ENCODE measurements at regions not wholly inside any gene's neighbourhood (a gene's known extent, or its start where the extent isn't known, plus 50 kb on each side); places are given as distances from the start of the nearest gene placed in this dataset.
"Not testable (repeated sequence)": the region's sequence is repeated elsewhere in the genome, so short reads cannot be mapped to it uniquely, and the experiment has no call there.

DNA sequence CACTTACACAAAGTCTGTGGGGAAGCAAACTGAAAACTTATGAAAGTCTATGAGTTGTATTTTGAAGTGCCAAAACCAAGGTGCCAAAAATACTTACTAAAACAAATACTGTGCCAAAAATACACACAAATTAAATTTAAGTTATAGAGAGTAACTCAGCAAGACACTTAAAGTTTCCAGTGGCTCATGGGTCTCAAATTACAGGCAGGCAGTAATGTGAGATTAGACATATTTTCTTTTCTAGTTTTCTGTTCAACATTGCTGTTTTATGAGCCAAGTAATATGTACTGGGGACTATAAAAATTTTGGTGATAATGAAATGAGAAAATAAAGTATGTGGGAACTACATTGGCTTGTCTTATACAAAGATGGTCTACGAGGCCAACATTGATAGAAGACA is 172.2 kb upstream of the SNX2 start:
- DNase-seq = no peak

DNA sequence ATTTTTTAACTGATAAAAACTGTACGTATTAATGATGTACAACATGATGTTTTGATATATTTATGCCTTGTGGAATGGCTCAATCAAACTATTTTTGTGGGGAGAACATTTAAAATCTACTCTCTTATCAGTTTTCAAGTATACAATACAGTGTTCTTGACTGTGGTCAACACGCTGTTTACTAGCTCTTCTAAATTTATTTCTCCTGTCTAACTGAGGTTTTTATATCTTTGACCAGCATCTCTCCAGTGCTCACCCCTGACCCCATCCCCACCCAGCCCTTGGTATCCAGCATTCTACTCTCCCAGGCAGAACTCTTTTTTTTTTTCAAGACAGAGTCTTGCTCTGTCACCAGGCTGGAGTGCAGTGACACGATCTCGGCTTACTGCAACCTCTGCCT is 169.6 kb upstream of the SNX2 start:
- no peak for DNase-seq

DNA sequence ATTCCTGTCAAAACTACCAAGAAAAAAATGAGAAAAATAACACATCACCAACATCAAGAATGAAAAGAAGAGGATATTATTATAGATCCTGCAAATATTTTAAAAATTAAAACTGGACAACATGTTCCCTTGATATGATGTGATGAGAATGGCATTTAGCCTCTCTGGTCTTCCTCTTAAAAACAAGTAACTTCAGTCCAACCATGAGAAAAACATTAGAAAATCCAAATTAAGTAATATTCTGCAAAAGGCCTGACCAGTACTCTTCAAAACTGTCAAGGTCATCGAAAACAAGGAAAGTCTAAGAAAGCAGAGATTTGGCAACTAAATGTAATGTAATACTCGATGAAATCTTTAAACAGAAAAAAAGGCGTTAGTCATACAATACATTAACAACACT is 167.1 kb upstream of the SNX2 start:
- no peak for DNase-seq

DNA sequence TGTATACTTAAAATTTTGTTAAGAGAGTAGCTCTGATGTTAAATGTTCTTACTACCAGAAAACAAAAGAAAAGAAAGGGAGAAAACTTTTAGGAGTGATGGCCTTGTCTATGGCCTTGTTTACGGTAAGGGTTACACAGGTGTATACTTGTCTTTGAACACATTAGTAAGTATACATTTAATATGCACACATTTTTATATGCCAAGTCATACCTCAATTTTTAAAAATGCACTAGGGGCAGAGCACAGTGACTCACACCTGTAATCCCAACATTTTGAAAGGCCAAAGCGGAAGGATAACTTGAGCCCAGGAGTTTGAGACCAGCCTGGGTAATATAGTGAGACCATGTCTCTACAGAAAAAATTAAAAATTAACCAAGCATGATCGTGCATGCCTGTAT is 166.7 kb upstream of the SNX2 start:
- no peak for DNase-seq

DNA sequence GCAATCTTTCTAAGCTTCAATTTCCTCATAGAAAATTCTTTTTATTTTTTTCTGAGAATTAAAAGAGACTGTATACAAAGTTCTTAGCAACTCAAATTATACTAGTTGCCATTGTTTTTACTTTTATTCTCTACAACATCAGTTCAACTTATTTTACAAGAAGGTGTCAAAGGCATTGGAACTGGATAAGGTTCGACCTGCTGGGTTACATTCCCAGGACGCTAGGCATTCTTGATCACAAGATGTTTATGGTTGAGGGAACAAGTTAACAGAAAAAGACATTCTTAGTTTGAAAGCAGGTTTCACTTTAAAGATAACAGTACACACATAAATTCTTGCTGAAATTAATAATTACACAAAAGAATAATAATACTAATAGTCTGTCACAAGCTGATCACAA is 163.5 kb upstream of the SNX2 start:
- DNase-seq = no peak

DNA sequence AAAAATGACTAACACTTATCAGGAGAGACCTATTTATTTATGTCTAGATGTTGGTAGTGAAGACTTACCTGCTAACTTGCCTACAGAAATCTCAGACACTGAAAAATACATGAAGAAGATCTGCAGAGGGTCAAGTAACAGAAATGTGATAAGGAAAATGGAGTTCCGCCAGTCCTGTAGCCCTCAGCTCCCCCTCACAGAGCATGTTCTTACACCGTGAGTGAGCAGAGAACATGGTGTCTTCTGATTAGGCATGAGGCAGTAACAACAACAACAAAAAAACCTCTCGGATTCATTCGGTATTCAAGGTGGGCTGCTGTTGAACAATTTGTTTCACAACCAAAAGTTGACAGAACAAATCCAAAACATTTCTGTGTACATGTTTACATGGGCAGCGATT is 162.0 kb upstream of the SNX2 start:
- no peak for DNase-seq

DNA sequence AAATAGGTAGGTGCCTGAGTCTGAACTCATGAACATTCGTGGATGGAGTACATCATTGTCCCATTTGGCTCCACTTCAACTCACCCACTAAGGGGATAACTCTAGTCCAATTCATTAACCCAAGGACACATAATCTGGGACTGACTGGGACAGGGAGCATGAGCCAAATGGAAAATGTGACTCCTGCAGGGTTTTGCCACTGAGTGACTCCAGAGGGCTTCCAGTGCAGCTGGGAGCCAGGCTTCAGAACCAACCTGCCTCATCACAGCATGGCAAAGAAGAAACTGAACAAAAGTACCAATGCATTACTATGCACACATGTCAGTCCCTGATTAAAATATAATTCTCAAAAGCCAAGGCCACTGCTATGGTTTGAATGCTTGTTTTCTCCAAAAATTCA is 159.7 kb upstream of the SNX2 start:
- DNase-seq = no peak

DNA sequence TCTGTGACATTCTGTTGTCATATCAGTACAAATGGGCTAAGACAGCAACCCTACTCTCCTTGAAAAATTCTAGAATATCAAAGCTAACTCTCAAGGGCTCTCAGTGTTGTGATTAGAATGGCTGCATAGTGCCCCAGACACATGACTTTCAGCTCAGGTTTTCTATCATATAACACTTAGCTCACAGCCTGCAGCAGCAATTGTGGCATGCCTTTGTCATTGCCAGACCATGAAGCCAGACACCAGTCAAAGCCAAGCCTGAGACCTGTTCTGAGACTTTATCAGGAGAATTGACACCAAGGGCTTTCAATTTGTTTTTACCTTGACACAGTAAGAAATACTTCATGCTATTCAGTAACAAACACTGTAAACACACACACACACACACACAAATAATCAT is 159.0 kb upstream of the SNX2 start:
- no peak for DNase-seq

DNA sequence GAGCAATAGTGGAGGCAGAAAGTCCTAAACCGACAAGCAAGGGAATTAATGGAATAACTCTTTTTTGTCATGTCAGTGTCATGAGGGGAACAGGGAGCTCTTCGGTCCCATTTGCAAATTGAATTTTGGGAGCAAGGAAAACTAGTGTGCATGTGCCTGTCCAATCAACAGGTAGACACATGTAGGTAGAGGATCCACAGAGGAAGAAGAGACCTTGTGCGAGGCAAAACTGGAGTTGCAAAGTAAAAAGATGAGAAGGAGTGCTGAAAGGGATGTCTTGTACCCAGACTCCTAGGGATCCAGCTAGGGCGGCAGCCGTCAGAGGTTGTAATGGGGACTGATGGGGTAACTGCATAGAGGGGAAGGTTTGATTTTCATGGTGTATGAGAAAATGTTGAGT is 156.8 kb upstream of the SNX2 start:
- not testable (repeated sequence) for DNase-seq

DNA sequence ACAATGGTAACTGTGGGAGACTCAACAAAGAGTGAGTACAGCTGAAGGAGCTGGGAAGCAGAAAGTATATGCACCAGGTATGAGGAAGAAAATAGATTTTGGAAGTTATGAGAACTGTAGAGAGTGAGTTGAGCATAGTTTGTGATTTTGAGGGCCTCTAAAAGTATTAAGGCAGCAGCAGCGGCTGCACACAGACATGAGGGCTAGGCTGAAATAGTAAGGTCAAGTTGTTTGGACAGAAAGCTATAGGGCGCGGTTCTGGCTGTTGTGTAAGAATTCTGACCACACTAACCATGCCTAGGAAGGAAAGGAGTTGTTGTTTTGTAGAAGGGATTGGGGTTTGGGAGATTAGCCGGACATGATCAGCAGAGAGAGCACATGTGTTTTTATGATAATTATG is 154.1 kb upstream of the SNX2 start:
- not testable (repeated sequence) for DNase-seq

DNA sequence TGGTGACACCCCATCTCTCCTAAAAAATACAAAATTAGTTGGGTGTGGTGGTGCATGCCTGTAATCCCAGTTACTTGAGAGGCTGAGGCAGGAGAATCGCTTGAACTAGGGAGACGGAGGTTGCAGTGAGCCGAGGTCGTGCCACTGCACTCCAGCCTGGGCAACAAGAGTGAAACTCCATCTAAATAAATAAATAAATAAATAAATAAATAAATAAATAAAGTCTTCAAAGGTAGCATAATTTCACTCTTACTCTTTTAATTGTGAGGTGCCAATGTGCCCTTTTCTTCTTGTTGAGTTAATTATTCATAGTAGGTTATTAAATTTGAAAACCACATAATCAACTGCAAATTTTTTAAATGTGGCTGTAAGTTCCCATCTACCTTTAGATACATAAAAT is 146.2 kb upstream of the SNX2 start:
- not testable (repeated sequence) for DNase-seq

DNA sequence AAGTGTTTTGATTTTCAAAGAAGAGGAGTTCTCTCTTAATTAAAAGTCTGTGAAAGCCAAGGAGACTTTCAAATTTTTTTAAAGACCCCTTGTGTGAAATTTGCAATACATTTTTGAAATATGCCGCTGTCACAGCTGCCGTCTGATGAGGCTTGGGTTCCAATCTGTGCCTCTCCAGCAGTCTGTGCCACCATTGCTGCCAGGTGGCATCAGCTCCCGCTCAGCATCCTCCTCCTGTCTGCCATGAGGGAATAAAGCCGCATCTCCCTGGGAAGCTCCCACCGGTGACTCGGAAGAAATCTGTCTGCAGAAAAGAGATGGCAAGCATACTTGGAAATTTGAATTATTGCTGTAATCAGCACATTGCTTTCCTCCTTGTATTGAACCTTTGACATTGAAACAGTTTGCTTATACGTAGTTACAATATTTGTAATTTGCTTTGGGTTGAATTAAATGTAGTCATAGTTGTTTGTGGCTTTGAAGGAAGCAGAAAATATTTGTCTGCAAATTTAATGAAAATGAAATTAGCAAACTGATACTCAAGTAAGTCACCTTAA is 145.7 kb upstream of the SNX2 start:
- DNase-seq = no peak

DNA sequence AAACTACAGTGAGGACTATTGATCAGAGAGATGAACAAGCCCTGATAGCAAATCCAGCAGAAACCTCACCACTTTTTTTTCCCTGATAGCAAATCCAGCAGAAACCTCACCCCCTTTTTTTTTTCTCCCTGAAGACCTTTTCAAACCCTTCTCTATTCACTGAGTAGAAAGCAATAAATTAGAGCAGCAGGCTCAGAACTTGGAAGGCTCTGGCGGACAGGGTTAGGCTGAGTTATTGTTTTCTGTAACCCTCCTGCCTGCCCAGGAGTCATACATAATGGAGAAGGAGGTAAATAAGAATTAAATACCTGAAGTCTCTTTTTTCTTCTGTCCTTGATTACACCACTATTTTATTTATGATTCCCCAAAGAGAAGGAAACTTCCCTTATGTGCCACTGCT is 136.3 kb upstream of the SNX2 start:
- no peak for DNase-seq

DNA sequence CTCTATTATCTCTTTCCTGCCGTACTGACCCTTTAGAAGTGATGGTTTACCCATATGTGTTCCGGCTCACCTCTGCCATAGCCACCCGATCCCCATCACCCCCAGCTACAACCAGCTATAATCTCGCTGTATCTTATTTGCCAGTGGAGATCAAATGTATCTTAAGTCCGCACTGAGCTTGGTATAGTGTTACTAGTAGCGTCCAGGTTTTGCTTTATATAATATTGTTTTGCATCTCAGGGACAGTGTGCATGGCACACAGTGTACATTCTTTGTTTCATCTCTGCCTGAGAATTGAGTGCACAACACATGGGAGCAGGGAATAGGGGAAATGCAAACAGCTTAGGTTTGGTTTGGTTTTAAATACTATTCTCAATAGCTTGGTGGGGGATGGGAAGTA is 135.8 kb upstream of the SNX2 start:
- DNase-seq = no peak

DNA sequence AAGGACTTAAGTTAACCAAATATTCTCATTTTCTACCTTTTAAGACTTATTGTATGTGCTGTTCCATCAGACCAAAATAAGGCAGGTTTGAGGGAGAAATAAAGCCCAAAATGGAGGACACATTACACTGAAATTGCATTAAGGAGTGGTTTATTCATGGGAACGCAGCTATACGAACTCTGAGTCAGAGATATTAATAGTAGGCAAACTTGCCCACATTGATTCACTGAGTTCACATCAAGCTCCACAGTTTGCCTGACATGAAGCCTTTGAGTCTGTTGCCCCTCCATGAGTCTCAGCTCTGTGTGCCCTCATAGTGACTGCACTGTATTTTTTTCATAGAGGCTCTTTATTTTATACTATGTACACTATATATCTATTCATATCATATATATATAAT is 135.0 kb upstream of the SNX2 start:
- DNase-seq = no peak

DNA sequence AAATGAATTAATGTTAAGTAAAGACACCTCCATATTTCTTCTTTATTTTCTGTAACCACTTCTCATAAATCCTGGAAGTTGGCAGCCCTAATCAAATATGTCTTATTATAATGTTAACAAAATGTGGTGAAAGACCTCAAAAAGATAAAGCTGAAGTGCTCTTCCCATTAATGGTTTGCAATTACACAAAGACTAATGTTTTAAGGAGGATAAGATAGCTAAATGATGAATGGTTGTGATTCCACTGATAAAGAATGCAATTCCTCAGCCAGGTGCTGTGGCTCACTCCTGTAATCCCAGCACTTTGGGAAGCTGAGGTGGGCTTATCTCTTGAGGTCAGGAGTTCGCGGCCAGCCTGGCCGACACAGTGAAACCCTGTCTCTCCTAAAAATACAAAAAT is 125.8 kb upstream of the SNX2 start:
- no peak for DNase-seq

DNA sequence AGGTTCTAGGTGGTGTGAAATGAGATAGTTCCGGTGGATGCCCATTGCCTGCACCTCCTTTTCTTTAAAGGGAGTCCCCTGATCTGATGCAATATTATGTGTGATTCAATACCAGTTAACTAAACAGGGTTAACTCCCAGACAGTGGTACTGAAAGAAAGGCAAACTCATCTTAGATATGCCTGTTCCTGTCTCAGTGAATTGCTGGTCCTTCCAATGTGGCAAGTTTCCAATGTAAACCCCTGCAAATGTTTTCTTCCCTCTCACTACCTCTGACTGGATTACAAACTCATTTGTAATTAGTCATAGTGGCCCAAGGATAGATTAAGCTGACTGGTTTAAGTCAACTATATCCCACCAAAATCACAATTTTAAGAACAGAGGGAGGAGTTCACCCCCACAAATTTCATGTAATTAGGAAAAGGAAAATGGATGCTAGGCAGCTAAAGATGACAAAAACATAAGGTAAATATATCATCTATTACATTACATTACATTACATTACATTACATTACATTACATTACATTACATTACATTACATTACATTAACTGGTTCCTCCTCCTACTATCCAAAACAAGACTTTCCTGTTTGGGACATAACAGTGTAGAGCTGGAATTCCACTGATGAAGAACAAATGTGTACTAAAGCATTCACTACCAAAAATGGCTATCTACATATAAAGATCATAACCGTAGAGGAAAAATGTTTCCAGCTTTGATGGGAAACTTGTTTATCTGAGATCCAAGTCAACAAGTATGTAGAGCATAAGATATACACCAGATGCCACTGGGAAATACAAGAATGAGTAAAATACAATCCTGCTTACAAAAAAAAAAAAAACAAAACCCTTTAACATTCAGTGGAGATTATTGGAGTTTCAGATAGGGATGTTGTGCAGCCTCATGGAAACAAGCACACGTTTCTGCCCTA is 121.5 kb upstream of the SNX2 start:
- DNase-seq = no peak

DNA sequence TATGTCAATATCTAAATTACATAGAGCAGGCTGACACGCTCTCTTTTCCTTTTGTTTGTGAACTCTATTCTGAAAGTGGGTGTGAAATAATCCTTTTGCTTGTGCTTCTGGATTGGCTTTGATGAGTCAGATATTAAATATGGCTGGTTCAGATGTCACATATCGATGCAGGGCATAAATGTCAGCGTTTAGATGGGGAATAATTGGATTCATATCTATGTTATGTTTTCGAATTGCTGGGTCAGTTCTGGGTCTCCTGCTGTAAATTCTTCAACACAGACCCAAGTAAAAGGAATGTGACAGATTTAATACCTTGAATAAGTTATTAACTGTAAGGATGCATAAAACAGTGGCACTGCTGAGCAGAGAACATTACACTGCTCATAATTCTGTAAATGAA is 118.7 kb upstream of the SNX2 start:
- no peak for DNase-seq

DNA sequence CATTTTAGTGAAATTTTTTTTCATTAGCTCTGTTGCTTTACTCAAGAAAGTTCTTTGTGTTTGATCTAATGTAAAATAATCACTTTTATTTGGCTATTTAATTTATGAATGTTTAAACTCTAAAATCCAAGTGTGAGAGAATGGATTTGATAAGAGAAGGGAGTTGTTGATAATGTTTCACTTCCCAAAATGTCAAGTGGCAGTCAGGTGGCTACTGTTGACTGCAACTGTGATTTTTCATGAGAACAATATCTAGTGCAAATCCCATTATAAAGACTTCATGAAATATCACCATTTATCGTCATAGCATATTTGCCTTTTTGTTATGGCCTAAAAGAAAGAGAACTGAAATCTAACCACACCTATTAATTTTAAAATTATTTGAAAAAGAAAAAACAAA is 118.3 kb upstream of the SNX2 start:
- no peak for DNase-seq

DNA sequence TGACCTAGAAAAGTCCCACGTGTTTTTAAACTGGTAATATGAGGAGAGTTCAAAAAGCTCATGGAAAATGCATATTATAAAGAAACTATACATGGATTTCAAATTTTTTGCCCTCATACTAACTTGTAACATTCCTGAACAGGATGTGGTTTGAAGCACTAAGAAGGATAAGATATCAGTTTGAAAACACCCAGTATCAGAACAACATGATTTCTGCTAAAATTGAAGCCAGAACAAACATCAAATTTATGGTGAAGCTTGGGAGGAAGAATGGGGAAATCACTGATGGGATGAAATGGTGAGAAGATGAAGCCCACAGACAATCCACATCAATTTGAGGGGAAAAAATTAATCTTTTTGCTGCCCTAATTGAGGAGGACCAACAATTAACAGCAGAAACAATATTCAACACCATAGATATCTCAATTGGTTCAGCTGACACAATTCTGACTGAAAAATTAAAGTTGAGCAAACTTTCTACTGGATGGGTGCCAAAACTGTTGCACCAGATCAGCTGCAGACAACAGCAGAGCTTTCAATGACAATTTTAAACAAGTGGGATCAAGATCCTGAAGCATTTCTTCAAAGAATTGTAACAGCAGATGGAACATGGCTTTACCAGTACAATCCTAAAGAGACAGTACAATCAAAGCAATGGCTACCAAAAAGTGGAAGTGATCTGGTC is 113.2 kb upstream of the SNX2 start:
- no peak for DNase-seq

DNA sequence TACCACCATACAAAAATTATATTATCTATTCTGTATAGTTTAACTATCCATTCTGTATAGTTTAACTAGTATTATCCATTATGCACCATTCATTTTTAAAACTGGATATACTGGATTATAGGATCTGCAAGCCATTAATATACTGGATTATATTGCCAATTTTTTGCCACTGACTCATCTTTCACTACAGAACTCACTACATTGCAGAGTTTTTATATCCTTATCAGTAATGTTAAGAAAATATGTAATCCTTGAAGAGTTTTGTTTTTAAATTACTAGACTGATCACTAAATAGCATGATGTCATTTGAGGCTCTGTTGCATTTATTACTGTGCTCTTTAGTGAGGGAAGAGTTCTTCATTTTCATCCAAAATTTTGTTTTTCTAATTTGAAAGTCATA is 109.8 kb upstream of the SNX2 start:
- no peak for DNase-seq

DNA sequence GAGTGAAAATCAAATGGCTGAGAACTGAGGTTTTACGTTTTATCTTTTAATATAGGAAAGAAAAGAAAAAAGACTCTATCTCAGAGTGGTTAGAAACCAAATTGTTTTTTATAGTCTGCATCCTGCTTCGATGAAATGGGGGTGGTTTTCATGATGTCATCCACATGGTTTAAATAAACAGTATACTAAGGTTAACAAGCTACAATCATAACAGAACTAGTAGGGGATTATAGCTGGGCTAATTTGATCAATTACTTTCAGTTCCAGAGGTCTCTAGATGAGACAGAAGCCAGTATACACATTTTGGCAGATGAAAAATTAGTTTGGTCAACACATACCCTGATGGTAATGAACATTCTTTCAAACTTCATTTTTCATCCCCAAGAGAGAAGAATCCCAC is 106.3 kb upstream of the SNX2 start:
- DNase-seq = no peak

DNA sequence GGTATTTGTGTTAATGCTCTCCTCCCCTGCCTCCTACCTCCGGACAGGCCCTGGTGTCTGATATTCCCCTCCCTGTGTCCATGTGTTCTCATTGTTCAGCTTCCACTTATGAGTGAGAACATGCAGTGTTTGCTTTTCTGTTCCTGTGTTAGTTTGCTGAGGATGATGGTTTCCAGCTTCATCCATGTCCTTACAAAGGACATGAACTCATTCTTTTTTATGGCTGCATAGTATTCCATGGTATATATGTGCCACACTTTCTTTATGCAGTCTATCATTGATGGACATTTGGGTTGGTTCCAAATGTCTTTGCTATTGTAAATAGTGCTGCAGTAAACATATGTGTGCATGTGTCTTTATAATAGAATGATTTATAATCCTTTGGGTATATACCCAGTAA is 105.2 kb upstream of the SNX2 start:
- not testable (repeated sequence) for DNase-seq

DNA sequence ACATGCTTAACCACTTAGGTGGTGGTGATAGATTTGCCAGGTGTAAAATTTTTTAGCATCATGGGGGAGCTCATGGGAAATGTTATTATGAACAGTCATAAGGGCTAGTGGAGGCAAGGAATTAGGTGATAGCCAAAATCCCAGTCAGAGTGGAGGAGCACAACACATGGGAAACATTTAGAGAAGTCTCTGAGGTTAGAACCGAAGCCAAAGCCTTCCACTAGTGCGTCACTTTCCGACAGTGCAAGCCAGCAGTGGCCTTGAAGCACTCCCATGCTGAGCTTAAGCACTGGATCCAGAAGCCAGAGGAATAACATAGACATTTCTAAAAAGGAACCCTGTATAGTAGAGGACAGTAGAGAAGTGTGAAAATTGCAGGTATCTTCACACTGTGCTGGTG is 101.5 kb upstream of the SNX2 start:
- no peak for DNase-seq
